SK-N-SH (cell line): ENCODE measurements at regions not wholly inside any gene's neighbourhood (a gene's known extent, or its start where the extent isn't known, plus 50 kb on each side); places are given as distances from the start of the nearest gene placed in this dataset.

Source experiments
- CTCF ChIA-PET: fragments of 300-600, 350-600 bp; formaldehyde crosslinking; extraction: SDS; loops from one replicate; lab custom pipeline; 2021; lab: Yijun Ruan, JAX
- POLR2A ChIA-PET: fragments of 350-600 bp; sonication (Branson Sonifier 250); formaldehyde crosslinking; extraction: SDS; loops from one replicate; lab custom pipeline; 2020; ENCODE audit warnings: antibody characterized with exemption, inconsistent platforms; lab: Yijun Ruan, JAX
- DNase-seq: peaks from one replicate; pipeline ENCODE4 v3.0.0; 2012
- H2AFZ ChIP-seq: fragments of 200-600 bp; sonication (generic); 2 replicates; pipeline ENCODE4 v1.8.1; 2016; ENCODE audit warnings: antibody characterized with exemption, mild to moderate bottlenecking, low read depth
- H3F3A ChIP-seq: fragments of 200-600 bp; sonication (generic); replicated peaks from 2 replicates; pipeline ENCODE3; 2016; ENCODE audit warnings: antibody characterized with exemption, mild to moderate bottlenecking; ENCODE audit not compliant: insufficient read depth
- H3K27ac ChIP-seq, 2 experiments: fragments of 200-500 bp in 1 of 2; fragments of 200-600 bp in 1 of 2; sonication (Bioruptor generic) in 1 of 2; sonication (generic), shearing (Covaris generic) in 1 of 2; 2 replicates each; pipeline versions ENCODE4 v1.5.1 to v1.6.1; 2014 to 2016; ENCODE audit warnings: low read depth in 2 of 2, inconsistent platforms in 1 of 2, low read length in 1 of 2, mild to moderate bottlenecking in 1 of 2, mixed read lengths in 1 of 2
- H3K27me3 ChIP-seq: fragments of 200-600 bp; sonication (generic), shearing (Covaris generic); 2 replicates; pipeline ENCODE4 v1.6.1; 2016; ENCODE audit warnings: mixed run types; ENCODE audit not compliant: insufficient read depth
- H3K36me3 ChIP-seq, 2 experiments: fragments of 200-500 bp in 1 of 2; fragments of 200-600 bp in 1 of 2; sonication (Bioruptor generic) in 1 of 2; sonication (generic) in 1 of 2; replicated peaks in 1 of 2; 2 replicates each; pipeline versions ENCODE3 to v1.5.1; 2014 to 2016; ENCODE audit warnings: low read length in 1 of 2, mild to moderate bottlenecking in 1 of 2; ENCODE audit not compliant: insufficient read depth in 2 of 2, control insufficient read depth in 1 of 2
- H3K4me1 ChIP-seq, 2 experiments: fragments of 200-500 bp in 1 of 2; fragments of 200-600 bp in 1 of 2; sonication (Bioruptor generic) in 1 of 2; sonication (generic), shearing (Covaris generic) in 1 of 2; 2 replicates each; pipeline versions ENCODE4 v1.5.1 to v1.6.1; 2014 to 2016; ENCODE audit warnings: low read depth in 1 of 2, low read length in 1 of 2, mixed run types in 1 of 2; ENCODE audit not compliant: insufficient read depth in 2 of 2, control insufficient read depth in 1 of 2
- H3K4me2 ChIP-seq: fragments of 200-600 bp; sonication (generic), shearing (Covaris generic); 2 replicates; pipeline ENCODE4 v1.6.1; 2017; ENCODE audit warnings: mixed run types
- H3K4me3 ChIP-seq, 2 experiments: fragments of 200-500 bp in 1 of 2; fragments of 200-600 bp in 1 of 2; sonication (Bioruptor generic) in 1 of 2; sonication (generic), shearing (Covaris generic) in 1 of 2; 2 replicates each; pipeline versions ENCODE4 v1.5.1 to v1.8.1; 2014 to 2016; ENCODE audit warnings: low read depth in 2 of 2, inconsistent platforms in 1 of 2, low read length in 1 of 2, mild to moderate bottlenecking in 1 of 2, mixed read lengths in 1 of 2, moderate library complexity in 1 of 2
- H3K79me2 ChIP-seq: fragments of 200-600 bp; sonication (generic); 2 replicates; pipeline ENCODE4 v1.8.1; 2017; ENCODE audit warnings: mild to moderate bottlenecking; ENCODE audit not compliant: insufficient read depth
- H3K9ac ChIP-seq: fragments of 200-600 bp; sonication (generic); 2 replicates; pipeline ENCODE4 v1.6.1; 2017; ENCODE audit warnings: mixed run types
- H3K9me2 ChIP-seq: fragments of 200-600 bp; sonication (generic); 2 replicates; pipeline ENCODE4 v1.6.1; 2017; ENCODE audit warnings: mixed run types
- H3K9me3 ChIP-seq: fragments of 200-600 bp; sonication (generic); 2 replicates; pipeline ENCODE4 v1.6.1; 2017; ENCODE audit warnings: mixed run types, mild to moderate bottlenecking, moderate library complexity
- H4K20me1 ChIP-seq: fragments of 200-600 bp; sonication (generic); 2 replicates; pipeline ENCODE4 v1.6.1; 2017; ENCODE audit warnings: mild to moderate bottlenecking, mixed run types; ENCODE audit not compliant: insufficient read depth
- CHD2 ChIP-seq: fragments of 150-350 bp; IDR thresholded peaks from 2 replicates; pipeline ENCODE4 v1.6.1; 2018; ENCODE audit warnings: low read length; ENCODE audit not compliant: partially characterized antibody
- ELF1 ChIP-seq: IDR thresholded peaks from 2 replicates; pipeline ENCODE4 v1.4.0; 2012
- FOXM1 ChIP-seq: IDR thresholded peaks from 2 replicates; pipeline ENCODE4 v1.4.0; 2012; ENCODE audit warnings: low read depth, mild to moderate bottlenecking
- GATA2 ChIP-seq: sonication (generic); formaldehyde crosslinking; IDR thresholded peaks from 2 replicates; pipeline ENCODE4 v1.5.0; 2020; ENCODE audit warnings: mild to moderate bottlenecking, missing genetic modification reagents
- JUND ChIP-seq: IDR thresholded peaks from 2 replicates; pipeline ENCODE4 v1.4.0; 2012
- MAX ChIP-seq: IDR thresholded peaks from 2 replicates; pipeline ENCODE4 v1.4.0; 2012; ENCODE audit warnings: low read depth
- MEF2A ChIP-seq: IDR thresholded peaks from 2 replicates; pipeline ENCODE4 v1.4.0; 2012; ENCODE audit warnings: low read depth, borderline replicate concordance
- MXI1 ChIP-seq: IDR thresholded peaks from 2 replicates; pipeline ENCODE4 v1.6.1; 2012; ENCODE audit warnings: mild to moderate bottlenecking, low read depth, low read length, improper control_type of control experiment
- NRF1 ChIP-seq: IDR thresholded peaks from 2 replicates; pipeline ENCODE4 v1.6.1; 2012; ENCODE audit warnings: low read depth, mild to moderate bottlenecking, low read length
- PBX3 ChIP-seq: IDR thresholded peaks from 2 replicates; pipeline ENCODE4; 2012
- POLR2AphosphoS5 ChIP-seq: IDR thresholded peaks from 2 replicates; pipeline ENCODE4 v1.6.1; 2012; ENCODE audit warnings: low read depth, low read length
- RAD21 ChIP-seq: IDR thresholded peaks from 2 replicates; pipeline ENCODE4 v1.6.1; 2012; ENCODE audit warnings: mild to moderate bottlenecking, low read length
- TCF12 ChIP-seq: IDR thresholded peaks from 2 replicates; pipeline ENCODE4 v1.4.0; 2012
- TEAD4 ChIP-seq: IDR thresholded peaks from 2 replicates; pipeline ENCODE4 v1.4.0; 2012; ENCODE audit warnings: mild to moderate bottlenecking, borderline replicate concordance; ENCODE audit not compliant: insufficient read depth
- YY1 ChIP-seq: IDR thresholded peaks from 2 replicates; pipeline ENCODE4 v1.4.0; 2012; ENCODE audit warnings: low read depth, mild to moderate bottlenecking
- ZBTB33 ChIP-seq: IDR thresholded peaks from 2 replicates; pipeline ENCODE4 v1.4.0; 2012; ENCODE audit warnings: low read depth, borderline replicate concordance
- WGBS: methylation state at CpG from one replicate; pipeline ENCODE4 v1.1.6; 2017; ENCODE audit warnings: low lambda C conversion rate; 5-methylcytosine and 5-hydroxymethylcytosine counted together
- TF ChIP-seq, protein P1 (sequence below): fragments of 150-350 bp; IDR thresholded peaks from 2 replicates; pipeline ENCODE4 v1.6.1; 2017; ENCODE audit warnings: antibody characterized with exemption, low read length, low read depth, borderline replicate concordance

- no peak for TF ChIP-seq MEF2A
- H3K9me2 ChIP-seq: no peaks in the 10 kb centered on the region
- WGBS: 44% methylated on average over 2 of the region's 2 CpGs
- ChIA-PET CTCF (no interaction called here), POLR2A (no interaction called here)
- H2AFZ ChIP-seq: no peak overlapping the region
- no peak overlapping the region for H3K27ac ChIP-seq
- H3K9me3 ChIP-seq: no peaks in the 10 kb centered on the region
- DNase-seq: no peak
- no peaks in the 10 kb centered on the region for H4K20me1 ChIP-seq
- no peaks in the 10 kb centered on the region for H3K4me1 ChIP-seq
- H3K9ac ChIP-seq: no peak overlapping the region
- no peak overlapping the region for H3K4me3 ChIP-seq
- no peaks in the 10 kb centered on the region for H3K79me2 ChIP-seq
- H3K36me3 ChIP-seq: no peaks in the 10 kb centered on the region
- no peaks in the 10 kb centered on the region for H3K27me3 ChIP-seq
- H3K4me2 ChIP-seq: no peak overlapping the region
- H3F3A ChIP-seq: no peaks in the 10 kb centered on the region
Measured at GRCh38 chr4:59057804-59058203, 1947.6 kb upstream of the IGFBP7 start.

DNA sequence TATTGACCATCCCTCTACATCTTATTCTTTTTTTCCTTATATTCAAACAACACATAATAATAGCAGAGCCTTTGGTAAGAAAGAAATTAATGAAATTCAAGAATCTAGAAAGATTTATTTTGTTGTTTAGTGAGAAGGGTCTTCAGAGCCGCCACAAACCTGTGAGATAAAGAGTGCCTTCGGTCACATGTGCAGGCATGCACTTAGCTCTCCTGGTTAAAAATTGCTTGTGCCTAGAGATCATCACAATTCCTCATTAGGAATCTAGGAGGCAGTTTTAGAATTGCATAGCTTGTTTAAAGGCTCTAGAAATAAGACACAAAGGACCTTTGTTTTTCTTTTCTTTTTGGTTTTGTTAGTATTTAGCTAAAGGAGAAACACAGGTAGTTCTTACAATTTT is 1948.4 kb upstream of the IGFBP7 start:
- H2AFZ ChIP-seq: no peak overlapping the region
- H3K4me1 ChIP-seq: no peaks in the 10 kb centered on the region
- no peak for DNase-seq
- no peaks in the 10 kb centered on the region for H4K20me1 ChIP-seq
- no peaks in the 10 kb centered on the region for H3K79me2 ChIP-seq
- POLR2A ChIA-PET: no interaction called here
- TF ChIP-seq TCF12 (no peak), JUND (no peak), NRF1 (no peak), CHD2 (no peak), YY1 (no peak), PBX3 (no peak), ZBTB33 (no peak)
- no peaks in the 10 kb centered on the region for H3K27me3 ChIP-seq
- no peaks in the 10 kb centered on the region for H3F3A ChIP-seq
- no peaks in the 10 kb centered on the region for H3K9me2 ChIP-seq
- no peaks in the 10 kb centered on the region for H3K9me3 ChIP-seq
- H3K36me3 ChIP-seq: no peaks in the 10 kb centered on the region
- H3K27ac ChIP-seq: no peak overlapping the region
- H3K9ac ChIP-seq: no peak overlapping the region
- H3K4me2 ChIP-seq: no peak overlapping the region
- CTCF ChIA-PET: no interaction called here
- no peak overlapping the region for H3K4me3 ChIP-seq
- WGBS: 18% methylated on average over 2 of the region's 2 CpGs

DNA sequence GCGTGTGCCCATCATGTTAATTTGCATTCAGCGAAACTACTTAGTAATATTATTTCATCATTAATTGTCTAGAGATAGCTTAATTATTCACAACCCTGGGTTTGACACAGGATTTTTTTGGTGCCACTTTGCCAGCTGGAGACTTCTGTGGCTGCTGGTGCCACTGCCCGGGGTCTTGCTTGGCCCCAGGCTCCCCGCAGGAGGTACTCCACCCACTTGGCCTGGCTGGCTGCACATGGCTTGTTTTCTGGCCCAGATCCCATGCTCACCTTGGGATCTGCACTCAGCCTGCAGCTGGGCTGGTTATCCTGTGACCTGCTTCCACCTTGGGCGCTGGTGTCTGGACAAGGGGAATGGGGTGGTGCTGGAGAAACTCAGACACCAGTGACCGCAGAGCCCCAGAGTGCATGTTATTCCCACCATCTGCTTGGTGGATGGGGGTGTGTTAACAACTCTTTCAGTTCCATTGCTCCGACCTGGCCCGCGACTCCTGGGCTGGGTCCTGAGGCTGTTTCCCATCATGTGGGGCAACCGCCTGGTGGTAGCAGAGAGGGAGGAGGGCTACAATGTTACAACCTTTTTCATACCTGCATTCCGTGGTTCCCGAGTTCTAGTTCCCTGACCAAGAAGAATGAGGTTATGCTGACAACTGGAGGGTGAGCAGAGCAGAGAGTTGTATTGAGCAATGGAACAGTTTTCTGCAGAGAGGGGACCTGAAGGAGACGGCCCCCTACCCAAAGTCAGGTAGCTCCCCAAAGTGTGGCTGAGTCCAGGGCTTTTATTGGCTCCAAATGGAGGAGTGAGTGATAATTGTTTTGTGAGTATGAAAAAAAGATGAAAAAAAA is 1950.0 kb upstream of the IGFBP7 start:
- Histone ChIP-seq H4K20me1 (no peaks in the 10 kb centered on the region), H3K36me3 (no peaks in the 10 kb centered on the region), H3K27ac (no peak overlapping the region), H3K4me1 (no peaks in the 10 kb centered on the region), H3K27me3 (no peaks in the 10 kb centered on the region), H3K4me2 (no peak overlapping the region), H3K9ac (no peak overlapping the region), H3K79me2 (no peaks in the 10 kb centered on the region), H3K9me3 (no peaks in the 10 kb centered on the region), H3K4me3 (no peak overlapping the region), H3F3A (no peaks in the 10 kb centered on the region), H2AFZ (no peak overlapping the region), H3K9me2 (no peaks in the 10 kb centered on the region)
- CTCF ChIA-PET: no interaction called here
- TF ChIP-seq MXI1 (no peak), MAX (no peak), FOXM1 (no peak), PBX3 (no peak), ELF1 (no peak), GATA2 (CRISPR knock-in tag) (no peak), TEAD4 (no peak), RAD21 (no peak), CHD2 (no peak), POLR2AphosphoS5 (no peak), NRF1 (no peak)
- TF ChIP-seq, protein P1, sequence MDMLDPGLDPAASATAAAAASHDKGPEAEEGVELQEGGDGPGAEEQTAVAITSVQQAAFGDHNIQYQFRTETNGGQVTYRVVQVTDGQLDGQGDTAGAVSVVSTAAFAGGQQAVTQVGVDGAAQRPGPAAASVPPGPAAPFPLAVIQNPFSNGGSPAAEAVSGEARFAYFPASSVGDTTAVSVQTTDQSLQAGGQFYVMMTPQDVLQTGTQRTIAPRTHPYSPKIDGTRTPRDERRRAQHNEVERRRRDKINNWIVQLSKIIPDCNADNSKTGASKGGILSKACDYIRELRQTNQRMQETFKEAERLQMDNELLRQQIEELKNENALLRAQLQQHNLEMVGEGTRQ: no peak
- DNase-seq: no peak
- POLR2A ChIA-PET: no interaction called here
- 59% methylated on average over 11 of the region's 13 CpGs for WGBS
